ENCODE measurements at regions not wholly inside any gene's neighbourhood (a gene's known extent, or its start where the extent isn't known, plus 50 kb on each side); places are given as distances from the start of the nearest gene placed in this dataset.

- no peaks in the 10 kb centered on the region for H3K36me3 ChIP-seq (ENCODE audit: control insufficient read depth in 3 of 3, insufficient read depth in 3 of 3, low read length in 3 of 3)
- peaks cover 16 to 26% (median 24%) of the 10 kb centered on the region in 3 donors for H3K27me3 ChIP-seq (ENCODE audit: control insufficient read depth in 3 of 3, insufficient read depth in 3 of 3, low read length in 3 of 3)
- no peak overlapping the region for H3K27ac ChIP-seq (ENCODE audit: low read depth, low read length)
- H3K4me3 ChIP-seq (ENCODE audit: low read length in 3 of 3), result no peak overlapping the region
- H3K9ac ChIP-seq (ENCODE audit: low read depth in 1 of 3, low read length in 3 of 3), result no peak overlapping the region
- peaks cover 14 to 33% (median 27%) of the 10 kb centered on the region in 3 donors for H3K4me1 ChIP-seq (ENCODE audit: control insufficient read depth in 3 of 3, insufficient read depth in 3 of 3, low read length in 3 of 3)
- no peaks in the 10 kb centered on the region for H3K9me3 ChIP-seq (ENCODE audit: control insufficient read depth in 3 of 3, low read length in 3 of 3)
These were observed 61.6 kb upstream of the LAPTM5 start for GRCh38 chr1:30819244-30819571.

GRCh38 chr1:30818568-30819243 lies 61.1 kb upstream of the LAPTM5 start:
- peaks cover 16 to 31% (median 27%) of the 10 kb centered on the region in 3 donors for H3K27me3 ChIP-seq (ENCODE audit: control insufficient read depth in 3 of 3, insufficient read depth in 3 of 3, low read length in 3 of 3)
- H3K9me3 ChIP-seq (ENCODE audit: control insufficient read depth in 3 of 3, low read length in 3 of 3), result no peaks in the 10 kb centered on the region
- H3K27ac ChIP-seq (ENCODE audit: low read depth, low read length), result no peak overlapping the region
- peaks cover 10 to 28% (median 22%) of the 10 kb centered on the region in 3 donors for H3K4me1 ChIP-seq (ENCODE audit: control insufficient read depth in 3 of 3, insufficient read depth in 3 of 3, low read length in 3 of 3)
- no peak overlapping the region for H3K4me3 ChIP-seq (ENCODE audit: low read length in 3 of 3)
- no peak overlapping the region for H3K9ac ChIP-seq (ENCODE audit: low read depth in 1 of 3, low read length in 3 of 3)
- H3K36me3 ChIP-seq (ENCODE audit: control insufficient read depth in 3 of 3, insufficient read depth in 3 of 3, low read length in 3 of 3), result no peaks in the 10 kb centered on the region

DNA sequence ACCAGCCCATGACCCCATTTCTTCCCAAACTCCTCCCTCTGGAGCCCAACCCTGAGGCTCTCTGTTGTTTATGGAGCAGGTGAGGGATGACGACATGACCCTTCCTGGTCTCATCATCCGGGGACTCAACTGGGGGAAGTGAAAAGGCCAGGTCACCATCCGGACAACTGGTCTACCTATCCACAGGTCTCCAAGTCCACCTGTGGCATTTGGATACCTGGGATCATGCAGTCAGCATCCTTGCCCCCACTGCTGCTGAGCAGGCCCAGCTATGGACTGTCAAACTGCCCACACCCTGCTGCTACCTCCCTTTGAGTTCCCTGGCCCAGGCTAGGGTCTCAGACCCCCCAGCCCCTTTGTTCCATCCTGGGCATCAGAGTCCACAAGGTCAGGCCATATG lies 60.0 kb upstream of the LAPTM5 start:
- H3K27me3 ChIP-seq (ENCODE audit: control insufficient read depth in 3 of 3, insufficient read depth in 3 of 3, low read length in 3 of 3), result peaks cover 16 to 35% (median 29%) of the 10 kb centered on the region in 3 donors
- peaks cover 4 to 20% (median 13%) of the 10 kb centered on the region in 3 donors for H3K4me1 ChIP-seq (ENCODE audit: control insufficient read depth in 3 of 3, insufficient read depth in 3 of 3, low read length in 3 of 3)
- no peak overlapping the region for H3K4me3 ChIP-seq (ENCODE audit: low read length in 3 of 3)
- no peaks in the 10 kb centered on the region for H3K36me3 ChIP-seq (ENCODE audit: control insufficient read depth in 3 of 3, insufficient read depth in 3 of 3, low read length in 3 of 3)
- no peak overlapping the region for H3K27ac ChIP-seq (ENCODE audit: low read depth, low read length)
- H3K9me3 ChIP-seq (ENCODE audit: control insufficient read depth in 3 of 3, low read length in 3 of 3), result no peaks in the 10 kb centered on the region
- peak overlapping the region in 1 of 3 donors; percentile 45 for H3K9ac ChIP-seq (ENCODE audit: low read depth in 1 of 3, low read length in 3 of 3)

DNA sequence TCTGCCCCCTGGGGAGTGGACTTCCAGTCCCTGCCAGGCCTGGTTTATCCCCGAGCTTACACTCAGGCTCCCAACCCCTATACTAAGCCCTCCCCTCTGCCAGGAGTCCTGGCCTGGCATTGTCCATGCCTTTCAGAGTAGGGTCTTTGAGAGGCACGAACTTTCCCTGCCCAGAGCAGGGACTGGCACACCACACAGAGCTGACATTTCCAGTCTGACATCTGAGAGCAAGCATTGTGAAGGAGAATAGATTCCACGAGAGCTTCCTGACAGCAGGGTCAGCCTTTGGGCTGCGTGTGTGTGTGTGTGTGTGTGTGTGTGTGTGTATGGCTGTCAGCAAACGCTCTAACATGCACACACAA lies 59.5 kb upstream of the LAPTM5 start:
- Histone ChIP-seq H3K9ac (ENCODE audit: low read depth in 1 of 3, low read length in 3 of 3) (peak overlapping the region in 1 of 3 donors; percentile 45), H3K27me3 (ENCODE audit: control insufficient read depth in 3 of 3, insufficient read depth in 3 of 3, low read length in 3 of 3) (peaks cover 16 to 35% (median 29%) of the 10 kb centered on the region in 3 donors), H3K4me1 (ENCODE audit: control insufficient read depth in 3 of 3, insufficient read depth in 3 of 3, low read length in 3 of 3) (peaks cover 4 to 20% (median 13%) of the 10 kb centered on the region in 3 donors), H3K9me3 (ENCODE audit: control insufficient read depth in 3 of 3, low read length in 3 of 3) (no peaks in the 10 kb centered on the region), H3K36me3 (ENCODE audit: control insufficient read depth in 3 of 3, insufficient read depth in 3 of 3, low read length in 3 of 3) (no peaks in the 10 kb centered on the region), H3K4me3 (ENCODE audit: low read length in 3 of 3) (no peak overlapping the region), H3K27ac (ENCODE audit: low read depth, low read length) (no peak overlapping the region)

DNA sequence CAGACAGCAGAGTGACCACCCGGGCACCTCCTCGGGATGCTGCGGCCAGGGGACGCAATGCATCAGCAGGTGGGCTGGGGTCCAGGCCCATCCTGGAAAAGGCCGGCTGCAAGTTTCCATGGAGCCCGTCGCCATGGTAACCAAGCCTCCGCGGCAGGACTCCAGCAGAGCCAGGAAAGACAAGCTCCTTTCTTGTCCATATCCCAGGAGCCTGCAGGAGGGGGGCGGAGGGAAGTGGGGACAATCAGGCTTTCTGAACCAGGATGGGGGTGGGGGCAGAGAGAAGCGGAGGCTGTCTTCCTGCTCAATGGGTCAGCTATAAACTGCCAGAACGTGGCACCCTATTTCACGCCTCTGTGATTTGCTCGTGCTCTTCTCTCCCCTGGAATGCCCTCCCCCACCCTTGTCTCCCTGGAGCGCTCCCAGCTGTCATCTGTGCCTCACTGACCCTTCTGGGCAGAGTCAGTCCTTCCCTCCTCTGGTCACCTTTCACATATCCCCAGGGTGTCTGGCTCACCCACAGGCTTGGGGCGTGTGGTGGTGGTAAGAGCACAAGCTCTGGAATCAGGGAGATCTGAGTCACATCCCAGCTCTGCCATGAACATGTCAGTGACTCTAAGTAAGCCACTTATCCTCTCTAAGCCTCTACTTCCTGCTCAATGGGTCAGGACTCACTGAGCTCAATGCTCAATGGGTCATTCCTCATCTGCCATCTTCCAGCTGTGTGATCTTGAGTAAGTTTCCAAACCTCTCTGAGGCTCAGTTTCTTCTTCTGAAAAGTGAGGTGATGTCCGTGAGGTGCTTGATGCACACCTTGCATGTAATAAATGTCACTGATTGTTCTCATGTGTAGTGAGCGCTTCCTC lies 58.9 kb upstream of the LAPTM5 start:
- Histone ChIP-seq H3K9ac (ENCODE audit: low read depth in 1 of 3, low read length in 3 of 3) (peak overlapping the region in 1 of 3 donors; percentile 45), H3K27ac (ENCODE audit: low read depth, low read length) (no peak overlapping the region), H3K27me3 (ENCODE audit: control insufficient read depth in 3 of 3, insufficient read depth in 3 of 3, low read length in 3 of 3) (peaks cover 16 to 35% (median 29%) of the 10 kb centered on the region in 3 donors)

DNA sequence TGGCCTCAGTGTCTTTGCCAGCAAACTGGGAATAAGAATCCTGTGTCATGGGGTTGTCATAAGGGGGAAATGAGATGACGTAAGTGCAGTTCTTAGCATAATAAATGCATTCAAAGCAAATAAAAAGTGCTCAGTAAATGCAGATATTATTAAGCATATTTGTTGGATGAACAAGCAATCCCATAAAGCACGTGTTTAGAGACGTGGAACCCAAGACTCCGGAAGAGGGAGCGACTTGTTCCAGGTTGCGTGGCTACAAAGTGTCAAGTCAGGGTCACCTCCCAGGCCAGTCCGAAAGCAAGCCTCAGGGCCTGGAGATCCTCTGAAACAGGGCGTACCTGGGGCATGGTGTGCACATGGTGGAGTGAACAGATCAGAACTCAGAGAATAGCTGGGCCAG lies 58.0 kb upstream of the LAPTM5 start:
- no peak overlapping the region for H3K4me3 ChIP-seq (ENCODE audit: low read length in 3 of 3)
- H3K9me3 ChIP-seq (ENCODE audit: control insufficient read depth in 3 of 3, low read length in 3 of 3), result no peaks in the 10 kb centered on the region
- no peaks in the 10 kb centered on the region for H3K36me3 ChIP-seq (ENCODE audit: control insufficient read depth in 3 of 3, insufficient read depth in 3 of 3, low read length in 3 of 3)
- no peak overlapping the region for H3K9ac ChIP-seq (ENCODE audit: low read depth in 1 of 3, low read length in 3 of 3)
- H3K27me3 ChIP-seq (ENCODE audit: control insufficient read depth in 3 of 3, insufficient read depth in 3 of 3, low read length in 3 of 3), result peaks cover 16 to 35% (median 29%) of the 10 kb centered on the region in 3 donors
- H3K4me1 ChIP-seq (ENCODE audit: control insufficient read depth in 3 of 3, insufficient read depth in 3 of 3, low read length in 3 of 3), result peaks cover 4 to 16% (median 13%) of the 10 kb centered on the region in 3 donors
- H3K27ac ChIP-seq (ENCODE audit: low read depth, low read length), result no peak overlapping the region

More for the DNA sequence above, 58.9 kb upstream of the LAPTM5 start:
- no peaks in the 10 kb centered on the region for H3K36me3 ChIP-seq (ENCODE audit: control insufficient read depth in 3 of 3, insufficient read depth in 3 of 3, low read length in 3 of 3)
- no peaks in the 10 kb centered on the region for H3K9me3 ChIP-seq (ENCODE audit: control insufficient read depth in 3 of 3, low read length in 3 of 3)
- H3K4me3 ChIP-seq (ENCODE audit: low read length in 3 of 3), result peak overlapping the region in 1 of 3 donors; percentile 29
- peaks cover 4 to 17% (median 13%) of the 10 kb centered on the region in 3 donors for H3K4me1 ChIP-seq (ENCODE audit: control insufficient read depth in 3 of 3, insufficient read depth in 3 of 3, low read length in 3 of 3)

- Histone ChIP-seq H3K4me3 (ENCODE audit: low read length in 3 of 3) (no peak overlapping the region), H3K4me1 (ENCODE audit: control insufficient read depth in 3 of 3, insufficient read depth in 3 of 3, low read length in 3 of 3) (peaks cover 6 to 18% (median 16%) of the 10 kb centered on the region in 3 donors), H3K36me3 (ENCODE audit: control insufficient read depth in 3 of 3, insufficient read depth in 3 of 3, low read length in 3 of 3) (no peaks in the 10 kb centered on the region), H3K9me3 (ENCODE audit: control insufficient read depth in 3 of 3, low read length in 3 of 3) (no peaks in the 10 kb centered on the region), H3K9ac (ENCODE audit: low read depth in 1 of 3, low read length in 3 of 3) (no peak overlapping the region), H3K27ac (ENCODE audit: low read depth, low read length) (no peak overlapping the region), H3K27me3 (ENCODE audit: control insufficient read depth in 3 of 3, insufficient read depth in 3 of 3, low read length in 3 of 3) (peaks cover 16 to 35% (median 29%) of the 10 kb centered on the region in 3 donors)
These were observed 56.7 kb upstream of the LAPTM5 start for GRCh38 chr1:30814292-30814691.

DNA sequence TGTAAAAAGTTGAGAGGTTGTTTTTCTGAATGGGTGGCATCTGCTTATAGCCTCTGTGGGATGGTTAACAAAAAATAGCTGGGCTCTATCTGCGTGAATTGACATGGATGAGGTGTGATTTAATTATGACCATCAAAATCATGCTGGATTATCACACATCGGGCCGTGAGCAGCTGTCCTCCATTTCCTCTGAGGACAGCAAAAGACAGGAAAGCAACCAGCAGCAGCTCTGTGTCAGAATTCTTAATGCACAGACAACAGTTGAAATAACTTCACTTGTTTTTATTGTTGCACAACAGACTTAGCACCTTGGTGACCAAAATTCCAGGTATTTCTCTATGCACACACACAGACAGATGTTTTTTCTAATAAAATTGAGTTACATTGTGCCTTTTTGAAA lies 54.5 kb upstream of the LAPTM5 start:
- Histone ChIP-seq H3K9me3 (ENCODE audit: control insufficient read depth in 3 of 3, low read length in 3 of 3) (no peaks in the 10 kb centered on the region), H3K27me3 (ENCODE audit: control insufficient read depth in 3 of 3, insufficient read depth in 3 of 3, low read length in 3 of 3) (peaks cover 3 to 33% (median 25%) of the 10 kb centered on the region in 3 donors), H3K27ac (ENCODE audit: low read depth, low read length) (no peak overlapping the region), H3K9ac (ENCODE audit: low read depth in 1 of 3, low read length in 3 of 3) (no peak overlapping the region), H3K4me1 (ENCODE audit: control insufficient read depth in 3 of 3, insufficient read depth in 3 of 3, low read length in 3 of 3) (peaks cover 9 to 14% (median 12%) of the 10 kb centered on the region in 3 donors), H3K4me3 (ENCODE audit: low read length in 3 of 3) (no peak overlapping the region), H3K36me3 (ENCODE audit: control insufficient read depth in 3 of 3, insufficient read depth in 3 of 3, low read length in 3 of 3) (no peaks in the 10 kb centered on the region)

GRCh38 chr1:30811187-30811586 lies 53.6 kb upstream of the LAPTM5 start:
- Histone ChIP-seq H3K27me3 (ENCODE audit: control insufficient read depth in 3 of 3, insufficient read depth in 3 of 3, low read length in 3 of 3) (peaks cover 10 to 36% (median 28%) of the 10 kb centered on the region in 3 donors), H3K27ac (ENCODE audit: low read depth, low read length) (no peak overlapping the region), H3K36me3 (ENCODE audit: control insufficient read depth in 3 of 3, insufficient read depth in 3 of 3, low read length in 3 of 3) (no peaks in the 10 kb centered on the region), H3K9me3 (ENCODE audit: control insufficient read depth in 3 of 3, low read length in 3 of 3) (no peaks in the 10 kb centered on the region), H3K9ac (ENCODE audit: low read depth in 1 of 3, low read length in 3 of 3) (no peak overlapping the region), H3K4me3 (ENCODE audit: low read length in 3 of 3) (no peak overlapping the region), H3K4me1 (ENCODE audit: control insufficient read depth in 3 of 3, insufficient read depth in 3 of 3, low read length in 3 of 3) (peaks cover 4 to 8% (median 7%) of the 10 kb centered on the region in 3 donors)

Data from skeletal muscle tissue (tissue), 3 donors.